ENCODE measurements at regions not wholly inside any gene's neighbourhood (a gene's known extent, or its start where the extent isn't known, plus 50 kb on each side); places are given as distances from the start of the nearest gene placed in this dataset.
"Not testable (repeated sequence)": the region's sequence is repeated elsewhere in the genome, so short reads cannot be mapped to it uniquely, and the experiment has no call there.

- Histone ChIP-seq H3K27ac (no peak overlapping the region), H2AFZ (no peak overlapping the region), H3K9me3 (ENCODE audit: low read depth) (no peaks in the 10 kb centered on the region), H4K20me1 (ENCODE audit: insufficient read depth) (no peaks in the 10 kb centered on the region), H3K27me3 (replicated peaks; ENCODE audit: insufficient read depth) (no peaks in the 10 kb centered on the region), H3K4me1 (ENCODE audit: insufficient read depth) (no peaks in the 10 kb centered on the region), H3F3A (ENCODE audit: insufficient read depth) (no peaks in the 10 kb centered on the region), H3K4me2 (ENCODE audit: unreplicated experiment) (no peak overlapping the region), H3K9ac (no peak overlapping the region), H3K79me2 (ENCODE audit: insufficient read depth) (no peaks in the 10 kb centered on the region), H3K4me3 (no peak overlapping the region), H3K36me3 (ENCODE audit: low read depth) (no peaks in the 10 kb centered on the region), H3K9me2 (ENCODE audit: insufficient read depth) (no peaks in the 10 kb centered on the region)
- TF ChIP-seq EZH2phosphoT487 (IDR thresholded peaks at IDR 0.05; ENCODE audit: insufficient read depth, low read depth) (no peak), EZH2 (IDR thresholded peaks at IDR 0.05; ENCODE audit: insufficient read depth, poor library complexity, severe bottlenecking) (no peak)
- no peak for DNase-seq
- in situ Hi-C loops (cut with MboI): no loop called here
These were observed 103.1 kb downstream of the VGLL3 start for GRCh38 chr3:86887876-86888275.

DNA sequence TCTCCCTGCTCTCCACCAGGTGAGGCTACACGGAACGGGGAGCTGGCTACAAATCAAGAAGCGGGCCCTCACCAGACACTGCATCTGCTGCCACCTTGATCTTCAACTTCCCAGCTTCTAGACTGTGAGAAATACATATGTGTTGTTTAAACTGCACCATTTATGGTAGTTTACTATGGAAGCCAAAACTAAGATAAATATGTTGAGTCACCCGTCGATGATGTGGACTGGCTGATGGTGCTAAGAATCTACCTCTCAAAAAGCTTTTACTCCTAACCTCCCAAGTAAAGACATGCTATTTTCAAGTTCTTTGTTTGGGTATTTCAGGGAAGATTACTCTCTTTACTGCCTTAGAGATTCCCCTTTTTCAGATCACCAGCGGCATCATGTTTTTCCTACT lies 110.9 kb downstream of the VGLL3 start:
- Histone ChIP-seq H3K27me3 (replicated peaks; ENCODE audit: insufficient read depth) (no peaks in the 10 kb centered on the region), H3K4me3 (no peak overlapping the region), H3K79me2 (ENCODE audit: insufficient read depth) (no peaks in the 10 kb centered on the region), H3K36me3 (ENCODE audit: low read depth) (no peaks in the 10 kb centered on the region), H4K20me1 (ENCODE audit: insufficient read depth) (no peaks in the 10 kb centered on the region), H3K9ac (no peak overlapping the region), H3K9me2 (ENCODE audit: insufficient read depth) (no peaks in the 10 kb centered on the region), H3F3A (ENCODE audit: insufficient read depth) (no peaks in the 10 kb centered on the region), H3K4me1 (ENCODE audit: insufficient read depth) (no peaks in the 10 kb centered on the region), H3K27ac (no peak overlapping the region), H2AFZ (no peak overlapping the region), H3K4me2 (ENCODE audit: unreplicated experiment) (no peak overlapping the region), H3K9me3 (ENCODE audit: low read depth) (no peaks in the 10 kb centered on the region)
- TF ChIP-seq EZH2phosphoT487 (IDR thresholded peaks at IDR 0.05; ENCODE audit: insufficient read depth, low read depth) (no peak), EZH2 (IDR thresholded peaks at IDR 0.05; ENCODE audit: insufficient read depth, poor library complexity, severe bottlenecking) (no peak)
- DNase-seq: no peak
- WGBS, 2 experiments (ENCODE audit: low coverage in 1 of 2, low lambda C conversion rate in 2 of 2, missing lambda C conversion rate in 2 of 2): 96 to 98% methylated on average over 6 of the region's 6 CpGs
- in situ Hi-C loops (cut with MboI): no loop called here

DNA sequence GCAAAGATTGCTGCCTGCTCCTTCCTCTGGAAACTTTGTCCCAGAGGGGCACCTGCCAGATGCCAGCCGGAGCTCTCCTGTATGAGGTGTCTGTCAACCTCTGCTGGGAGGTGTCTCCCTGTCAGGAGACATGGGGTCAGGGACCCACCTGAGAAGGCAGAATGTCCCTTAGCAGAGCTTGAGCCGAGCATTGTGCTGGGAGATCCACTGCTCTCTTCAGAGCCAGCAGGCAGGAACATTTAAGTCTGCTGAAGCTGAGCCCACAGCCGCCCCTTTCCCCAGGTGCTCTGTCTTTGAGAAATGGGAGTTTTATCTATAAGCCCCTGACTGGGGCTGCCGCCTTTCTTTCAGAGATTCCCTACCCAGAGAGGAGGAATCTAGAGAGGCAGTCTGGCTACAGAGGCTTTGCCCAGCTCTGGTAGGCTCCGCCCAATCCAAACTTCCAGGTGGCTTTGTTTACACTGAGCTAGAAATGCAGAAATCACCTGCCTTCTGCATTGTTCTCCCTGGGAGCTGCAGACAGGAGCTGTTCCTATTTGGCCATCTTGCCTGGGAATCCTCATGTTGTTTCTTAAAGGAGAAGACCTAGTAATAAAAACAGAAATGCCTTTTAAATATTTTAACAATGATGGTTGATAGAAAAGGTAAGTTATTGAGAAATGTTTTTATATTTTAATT lies 114.3 kb downstream of the VGLL3 start:
- DNase-seq; H4K20me1 ChIP-seq (ENCODE audit: insufficient read depth); H3K4me1 ChIP-seq (ENCODE audit: insufficient read depth); H3K79me2 ChIP-seq (ENCODE audit: insufficient read depth); H3K27me3 ChIP-seq (replicated peaks; ENCODE audit: insufficient read depth); H3K4me2 ChIP-seq (ENCODE audit: unreplicated experiment); H3K9me3 ChIP-seq (ENCODE audit: low read depth); H3K36me3 ChIP-seq (ENCODE audit: low read depth); in situ Hi-C loops (cut with MboI); H3K9ac ChIP-seq; H3K27ac ChIP-seq; H3F3A ChIP-seq (ENCODE audit: insufficient read depth); H3K4me3 ChIP-seq; H2AFZ ChIP-seq; H3K9me2 ChIP-seq (ENCODE audit: insufficient read depth): not testable (repeated sequence)
- WGBS, 2 experiments (ENCODE audit: low coverage in 1 of 2, low lambda C conversion rate in 2 of 2, missing lambda C conversion rate in 2 of 2): 86% methylated on average over 5 of the region's 5 CpGs

GRCh38 chr3:86874790-86875189 lies 116.2 kb downstream of the VGLL3 start:
- H3K9me2 ChIP-seq (ENCODE audit: insufficient read depth); in situ Hi-C loops (cut with MboI); H3K9me3 ChIP-seq (ENCODE audit: low read depth); H3K36me3 ChIP-seq (ENCODE audit: low read depth); H4K20me1 ChIP-seq (ENCODE audit: insufficient read depth); H3K4me1 ChIP-seq (ENCODE audit: insufficient read depth); H3K27ac ChIP-seq; H3K9ac ChIP-seq; H3K27me3 ChIP-seq (replicated peaks; ENCODE audit: insufficient read depth); H3F3A ChIP-seq (ENCODE audit: insufficient read depth); H2AFZ ChIP-seq; H3K4me2 ChIP-seq (ENCODE audit: unreplicated experiment); DNase-seq; H3K79me2 ChIP-seq (ENCODE audit: insufficient read depth); H3K4me3 ChIP-seq: not testable (repeated sequence)
- 92 to 95% methylated on average over 1 of the region's 1 CpG for WGBS, 2 experiments (ENCODE audit: low coverage in 1 of 2, low lambda C conversion rate in 2 of 2, missing lambda C conversion rate in 2 of 2)

DNA sequence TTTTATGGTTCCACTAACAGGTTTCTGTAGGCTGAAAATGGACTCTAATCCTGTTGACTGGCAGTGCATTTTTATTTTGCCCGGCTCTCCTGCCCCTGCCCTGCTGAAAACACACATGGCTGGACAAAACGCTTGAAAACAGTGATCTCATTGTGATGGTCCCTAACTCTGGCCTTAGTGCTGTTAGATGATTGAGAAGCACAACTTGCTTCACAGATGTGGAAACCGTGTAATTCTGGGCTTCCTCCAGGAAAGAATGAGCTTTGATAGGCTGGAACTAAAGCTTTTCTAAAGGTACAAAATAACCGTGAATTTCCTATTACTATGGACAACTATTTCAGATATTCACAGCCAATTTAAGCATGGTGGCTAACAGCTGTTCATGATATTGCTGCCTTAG lies 121.4 kb downstream of the VGLL3 start:
- in situ Hi-C loops (cut with MboI): no loop called here
- Histone ChIP-seq H3K79me2 (ENCODE audit: insufficient read depth) (no peaks in the 10 kb centered on the region), H3K9me3 (ENCODE audit: low read depth) (no peaks in the 10 kb centered on the region), H3K36me3 (ENCODE audit: low read depth) (no peaks in the 10 kb centered on the region), H3K27ac (no peak overlapping the region), H3F3A (ENCODE audit: insufficient read depth) (peaks cover 11% of the 10 kb centered on the region; the same call in 1 of the 2 replicates), H4K20me1 (ENCODE audit: insufficient read depth) (no peaks in the 10 kb centered on the region), H3K9me2 (ENCODE audit: insufficient read depth) (no peaks in the 10 kb centered on the region), H3K27me3 (replicated peaks; ENCODE audit: insufficient read depth) (no peaks in the 10 kb centered on the region), H3K4me1 (ENCODE audit: insufficient read depth) (peaks cover 13% of the 10 kb centered on the region), H3K4me3 (no peak overlapping the region), H3K9ac (no peak overlapping the region), H3K4me2 (ENCODE audit: unreplicated experiment) (no peak overlapping the region), H2AFZ (peak overlapping the region; percentile 29; the same call in 1 of the 2 replicates)
- DNase-seq: no peak
- WGBS, 2 experiments (ENCODE audit: low coverage in 1 of 2, low lambda C conversion rate in 2 of 2, missing lambda C conversion rate in 2 of 2): 62 to 69% methylated on average over 4 of the region's 4 CpGs
- TF ChIP-seq EZH2 (IDR thresholded peaks at IDR 0.05; ENCODE audit: insufficient read depth, poor library complexity, severe bottlenecking): no peak
- no peak for TF ChIP-seq EZH2phosphoT487 (IDR thresholded peaks at IDR 0.05; ENCODE audit: insufficient read depth, low read depth)

Measured in GM23248 (cell line).